Cardiac muscle cell (in vitro differentiated cells and primary cell): ENCODE measurements at regions not wholly inside any gene's neighbourhood (a gene's known extent, or its start where the extent isn't known, plus 50 kb on each side); places are given as distances from the start of the nearest gene placed in this dataset.
"Not testable (repeated sequence)": the region's sequence is repeated elsewhere in the genome, so short reads cannot be mapped to it uniquely, and the experiment has no call there.

Source experiments
- DNase-seq, 2 donors: peaks; one replicate each; pipeline versions ENCODE4 v3.0.0 to v3.0.0-alpha.2; 2010 to 2017; ENCODE audit warnings: low read depth in 1 of 2, low spot score in 1 of 2
- H3K27ac ChIP-seq: fragments of 200-600 bp; sonication (generic); 2 replicates; pipeline ENCODE4 v1.5.1; 2016
- H3K27me3 ChIP-seq: fragments of 200-600 bp; sonication (generic); 2 replicates; pipeline ENCODE4 v1.6.0; 2016; ENCODE audit warnings: control low read depth
- H3K36me3 ChIP-seq: fragments of 200-600 bp; sonication (generic); 2 replicates; pipeline ENCODE4 v1.5.1; 2016; ENCODE audit warnings: control low read depth
- H3K4me1 ChIP-seq: fragments of 200-600 bp; sonication (generic); 2 replicates; pipeline ENCODE4 v1.8.1; 2017; ENCODE audit warnings: low read depth, mild to moderate bottlenecking, mixed run types
- H3K4me3 ChIP-seq: fragments of 200-600 bp; sonication (generic); 2 replicates; pipeline ENCODE4 v1.5.1; 2016; ENCODE audit warnings: mild to moderate bottlenecking
- H3K9me3 ChIP-seq: fragments of 200-600 bp; sonication (generic); 2 replicates; pipeline ENCODE4 v1.5.1; 2017; ENCODE audit warnings: low read depth, mild to moderate bottlenecking, control low read depth
- CTCF ChIP-seq: IDR thresholded peaks from 2 replicates; pipeline ENCODE4 v1.5.1; 2012; ENCODE audit warnings: low read depth, mild to moderate bottlenecking, low read length

DNA sequence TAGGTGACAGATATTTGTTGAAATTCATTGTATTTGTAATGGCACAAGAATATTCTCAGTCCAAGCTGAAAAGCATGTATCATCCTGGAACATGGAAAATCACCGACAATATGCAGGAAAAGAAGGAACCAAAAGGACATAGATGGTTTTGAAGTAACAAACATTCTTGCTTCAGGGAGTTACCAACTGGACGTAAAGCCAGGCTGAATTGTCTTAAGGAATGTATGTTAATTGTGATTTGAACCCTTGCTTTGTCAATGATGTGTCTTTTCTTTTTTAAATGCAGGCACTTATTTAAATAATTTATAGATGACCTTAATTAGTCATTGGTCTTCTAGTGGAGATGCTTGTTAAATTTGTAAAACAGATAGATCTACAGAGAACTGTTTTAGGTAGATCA, 489.4 kb upstream of the ZP4 start:
- Histone ChIP-seq H3K4me1 (no peaks in the 10 kb centered on the region), H3K9me3 (no peaks in the 10 kb centered on the region), H3K27ac (no peak overlapping the region), H3K27me3 (no peaks in the 10 kb centered on the region), H3K36me3 (no peaks in the 10 kb centered on the region), H3K4me3 (no peak overlapping the region)
- TF ChIP-seq CTCF, result no peak
- no peak for DNase-seq

DNA sequence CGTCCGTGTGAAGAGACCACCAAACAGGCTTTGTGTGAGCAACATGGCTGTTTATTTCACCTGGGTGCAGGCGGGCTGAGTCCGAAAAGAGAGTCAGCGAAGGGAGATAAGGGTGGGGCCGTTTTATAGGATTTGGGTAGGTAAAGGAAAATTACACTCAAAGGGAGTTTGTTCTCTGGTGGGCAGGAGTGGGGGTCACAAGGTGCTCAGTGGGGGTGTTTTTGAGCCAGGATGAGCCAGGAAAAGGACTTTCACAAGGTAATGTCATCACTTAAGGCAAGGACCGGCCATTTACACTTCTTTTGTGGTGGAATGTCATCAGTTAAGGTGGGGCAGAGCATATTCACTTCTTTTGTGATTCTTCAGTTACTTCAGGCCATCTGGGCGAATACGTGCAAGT, 488.7 kb upstream of the ZP4 start:
- not testable (repeated sequence) for H3K36me3 ChIP-seq, DNase-seq, H3K9me3 ChIP-seq, H3K4me3 ChIP-seq, H3K4me1 ChIP-seq, H3K27me3 ChIP-seq, H3K27ac ChIP-seq

DNA sequence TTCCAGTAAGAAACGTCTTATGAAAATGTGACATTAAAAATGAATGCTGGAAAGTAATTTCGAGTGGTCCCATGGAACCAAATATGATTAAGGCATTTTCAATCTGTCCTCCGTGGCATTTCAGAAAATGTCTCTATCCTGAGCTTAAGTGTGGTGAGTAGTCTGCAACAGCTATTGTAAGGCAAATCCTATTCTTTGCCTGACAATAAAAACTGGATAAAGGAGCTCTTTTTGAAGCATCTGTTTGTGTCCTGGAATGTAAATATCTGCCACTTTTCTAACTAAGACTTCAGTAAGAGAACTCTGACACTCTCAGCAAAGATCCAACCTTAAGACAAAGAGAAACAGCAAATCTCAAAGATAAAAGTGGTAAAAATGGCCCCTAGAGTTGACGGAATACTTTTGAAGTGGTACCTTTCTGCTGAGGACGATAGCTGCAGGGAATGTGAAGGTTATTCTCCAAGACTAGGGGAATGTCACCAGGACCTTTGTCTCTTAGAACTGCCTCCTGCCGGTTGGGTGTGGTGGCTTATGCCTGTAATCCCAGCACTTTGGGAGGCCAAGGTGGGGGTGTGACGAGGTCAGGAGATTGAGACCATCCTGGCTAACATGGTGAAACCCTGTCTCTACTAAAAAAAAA, 486.7 kb upstream of the ZP4 start:
- no peaks in the 10 kb centered on the region for H3K27me3 ChIP-seq
- no peaks in the 10 kb centered on the region for H3K9me3 ChIP-seq
- no peak overlapping the region for H3K27ac ChIP-seq
- H3K4me1 ChIP-seq, result no peaks in the 10 kb centered on the region
- no peak overlapping the region for H3K4me3 ChIP-seq
- DNase-seq, result no peak
- no peaks in the 10 kb centered on the region for H3K36me3 ChIP-seq
- TF ChIP-seq CTCF, result no peak

DNA sequence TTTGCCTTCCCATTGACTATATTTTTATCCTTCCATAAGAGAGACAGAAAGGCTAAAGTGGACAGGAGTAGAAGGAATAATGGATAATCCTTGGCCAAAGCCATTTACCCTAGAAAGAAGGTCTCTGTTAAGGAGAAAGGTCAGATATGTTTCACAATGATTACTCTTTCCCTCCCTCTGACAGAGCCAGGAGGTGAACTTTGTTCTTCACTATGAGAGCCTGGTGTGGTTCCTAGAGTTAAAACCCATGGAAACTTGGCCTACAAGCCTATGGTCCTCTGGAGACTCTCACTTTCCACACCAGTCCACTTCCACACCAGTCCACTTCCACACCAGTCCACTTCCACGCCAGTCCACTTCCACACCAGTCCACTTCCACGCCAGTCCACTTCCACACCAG, 479.9 kb upstream of the ZP4 start:
- H3K4me3 ChIP-seq, result no peak overlapping the region
- H3K9me3 ChIP-seq, result no peaks in the 10 kb centered on the region
- no peak for DNase-seq
- no peaks in the 10 kb centered on the region for H3K27me3 ChIP-seq
- no peak for TF ChIP-seq CTCF
- H3K36me3 ChIP-seq, result no peaks in the 10 kb centered on the region
- no peaks in the 10 kb centered on the region for H3K4me1 ChIP-seq
- H3K27ac ChIP-seq, result no peak overlapping the region

DNA sequence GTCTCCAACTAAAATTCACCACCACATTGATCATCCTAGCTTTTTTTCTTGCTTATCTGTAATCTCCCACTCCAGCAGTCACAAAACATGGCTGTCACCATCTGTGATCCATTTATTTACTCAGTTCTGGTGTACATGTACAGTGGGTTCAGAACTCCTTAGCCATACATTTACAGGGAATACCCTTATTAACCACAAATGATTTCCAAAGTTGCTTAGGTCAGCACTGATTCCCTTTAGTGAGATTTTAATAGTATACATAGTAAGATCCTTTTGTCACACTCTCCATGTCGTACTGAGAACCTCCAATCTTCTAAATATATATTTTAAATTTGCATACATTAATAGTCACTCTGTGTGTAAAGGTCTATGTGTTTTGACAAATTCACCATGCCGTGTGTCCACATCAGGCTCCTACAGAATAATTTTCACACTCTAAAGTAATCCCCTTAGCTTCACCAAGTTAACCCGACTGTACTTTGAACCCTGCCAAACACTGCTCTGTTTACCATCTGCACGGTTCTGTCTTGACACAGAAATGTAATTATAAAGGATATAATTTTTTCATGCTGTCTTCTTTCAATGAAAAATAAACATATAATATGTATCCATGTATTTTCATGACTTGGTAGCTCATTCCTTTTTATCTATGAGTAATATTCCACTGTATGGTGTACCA, 473.6 kb upstream of the ZP4 start:
- H3K9me3 ChIP-seq, result no peaks in the 10 kb centered on the region
- no peaks in the 10 kb centered on the region for H3K27me3 ChIP-seq
- no peak overlapping the region for H3K27ac ChIP-seq
- no peaks in the 10 kb centered on the region for H3K4me1 ChIP-seq
- H3K4me3 ChIP-seq, result no peak overlapping the region
- TF ChIP-seq CTCF, result no peak
- DNase-seq, result no peak
- H3K36me3 ChIP-seq, result no peaks in the 10 kb centered on the region

- H3K9me3 ChIP-seq, result no peaks in the 10 kb centered on the region
- H3K4me3 ChIP-seq, result no peak overlapping the region
- no peak for DNase-seq
- no peaks in the 10 kb centered on the region for H3K4me1 ChIP-seq
- no peaks in the 10 kb centered on the region for H3K27me3 ChIP-seq
- H3K27ac ChIP-seq, result no peak overlapping the region
- no peak for TF ChIP-seq CTCF
- no peaks in the 10 kb centered on the region for H3K36me3 ChIP-seq
These were observed 469.8 kb upstream of the ZP4 start for GRCh38 chr1:238360474-238360873.
